Thymus (tissue), 11 donors: ENCODE measurements at regions not wholly inside any gene's neighbourhood (a gene's known extent, or its start where the extent isn't known, plus 50 kb on each side); places are given as distances from the start of the nearest gene placed in this dataset.

Experiments used
- DNase-seq, 9 donors: peaks; one replicate each; pipeline ENCODE4 v3.0.0-alpha.2; 2013; ENCODE audit warnings: low spot score in 9 of 9, low read depth in 6 of 9, missing footprints in 1 of 9
- H3K27ac ChIP-seq, 2 donors: one replicate each; pipeline ENCODE4 v1.5.1; 2013; ENCODE audit warnings: control low read depth in 1 of 2, low read depth in 1 of 2, low read length in 1 of 2, mild to moderate bottlenecking in 1 of 2, moderate library complexity in 1 of 2
- H3K27me3 ChIP-seq, 2 donors: one replicate each; pipeline ENCODE4 v1.5.1; 2013; ENCODE audit warnings: low read length in 1 of 2; ENCODE audit not compliant: control insufficient read depth in 2 of 2, insufficient read depth in 1 of 2
- H3K36me3 ChIP-seq, 2 donors: one replicate each; pipeline ENCODE4 v1.5.1; 2013; ENCODE audit warnings: low read length in 1 of 2, mild to moderate bottlenecking in 1 of 2, moderate library complexity in 1 of 2; ENCODE audit not compliant: control insufficient read depth in 2 of 2, insufficient read depth in 2 of 2
- H3K4me1 ChIP-seq, 2 donors: one replicate each; pipeline ENCODE4 v1.5.1; 2013; ENCODE audit warnings: low read length in 2 of 2; ENCODE audit not compliant: control insufficient read depth in 2 of 2, insufficient read depth in 2 of 2
- H3K4me3 ChIP-seq, 2 donors: one replicate each; pipeline ENCODE4 v1.5.1; 2013; ENCODE audit warnings: low read length in 2 of 2, control low read depth in 1 of 2, mild to moderate bottlenecking in 1 of 2
- H3K9me3 ChIP-seq, 2 donors: one replicate each; pipeline ENCODE4 v1.5.1; 2013; ENCODE audit warnings: low read length in 1 of 2, mild to moderate bottlenecking in 1 of 2; ENCODE audit not compliant: control insufficient read depth in 2 of 2, insufficient read depth in 1 of 2
- WGBS: extraction: QIAGEN DNeasy Blood & Tissue Kit; methylation state at CpG from one replicate; pipeline ENCODE4 v1.1.7; 2013; 5-methylcytosine and 5-hydroxymethylcytosine counted together
- donor health status: healthy.

DNA sequence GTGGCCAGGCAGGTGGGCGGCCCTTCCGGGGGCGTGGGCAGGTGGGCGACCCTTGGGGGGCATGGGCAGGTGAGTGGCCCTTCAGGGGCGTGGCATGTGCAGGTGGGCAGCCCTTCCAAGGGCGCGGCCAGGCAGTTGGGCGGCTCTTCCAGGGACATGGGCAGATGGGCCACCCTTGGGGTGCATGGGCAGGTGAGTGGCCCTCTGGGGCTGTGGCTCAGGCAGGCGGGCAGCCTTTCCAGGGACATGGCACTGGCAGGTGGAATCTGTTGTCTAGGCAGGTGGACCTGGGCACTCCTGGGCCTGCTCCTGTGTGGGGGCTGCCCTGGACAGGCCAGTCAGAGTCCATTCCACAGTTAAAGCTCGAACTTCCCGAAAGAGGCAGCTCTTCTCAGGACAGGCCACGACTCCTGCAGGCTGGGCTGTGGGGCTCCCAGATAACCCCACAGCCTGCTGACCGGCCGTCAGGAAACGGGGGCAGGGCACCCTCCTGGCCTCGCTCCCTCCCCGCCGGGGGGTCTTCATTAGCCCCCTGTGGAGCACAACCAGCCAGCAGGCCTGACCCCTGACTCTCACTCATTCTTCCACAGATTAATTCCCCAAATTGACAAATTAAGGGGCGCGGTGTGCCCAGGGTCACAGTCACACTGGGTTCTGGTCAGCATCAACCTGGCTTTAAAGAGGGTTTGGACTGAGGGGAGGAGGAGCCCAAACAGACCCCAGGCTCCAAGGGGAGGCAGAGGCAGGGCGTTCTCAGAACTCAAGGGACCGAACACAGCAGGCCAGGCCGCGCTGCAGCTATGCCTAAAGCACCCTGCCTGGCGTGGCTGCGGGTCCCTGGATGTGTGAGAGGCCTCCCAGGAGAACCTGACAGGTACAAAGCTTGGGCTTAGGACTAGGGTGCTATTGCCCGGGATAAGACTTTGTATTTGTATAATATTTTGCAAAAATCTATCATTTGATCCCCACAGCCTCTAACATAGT lies 130.0 kb downstream of the DLL1 start:
- no peaks in the 10 kb centered on the region for H3K27me3 ChIP-seq
- no peak overlapping the region for H3K4me3 ChIP-seq
- H3K4me1 ChIP-seq, result no peaks in the 10 kb centered on the region
- no peak for DNase-seq
- H3K36me3 ChIP-seq, result no peaks in the 10 kb centered on the region
- peaks cover 2 to 26% of the 10 kb centered on the region in 2 donors for H3K9me3 ChIP-seq
- WGBS, result 97% methylated on average over 27 of the region's 27 CpGs
- no peak overlapping the region for H3K27ac ChIP-seq

DNA sequence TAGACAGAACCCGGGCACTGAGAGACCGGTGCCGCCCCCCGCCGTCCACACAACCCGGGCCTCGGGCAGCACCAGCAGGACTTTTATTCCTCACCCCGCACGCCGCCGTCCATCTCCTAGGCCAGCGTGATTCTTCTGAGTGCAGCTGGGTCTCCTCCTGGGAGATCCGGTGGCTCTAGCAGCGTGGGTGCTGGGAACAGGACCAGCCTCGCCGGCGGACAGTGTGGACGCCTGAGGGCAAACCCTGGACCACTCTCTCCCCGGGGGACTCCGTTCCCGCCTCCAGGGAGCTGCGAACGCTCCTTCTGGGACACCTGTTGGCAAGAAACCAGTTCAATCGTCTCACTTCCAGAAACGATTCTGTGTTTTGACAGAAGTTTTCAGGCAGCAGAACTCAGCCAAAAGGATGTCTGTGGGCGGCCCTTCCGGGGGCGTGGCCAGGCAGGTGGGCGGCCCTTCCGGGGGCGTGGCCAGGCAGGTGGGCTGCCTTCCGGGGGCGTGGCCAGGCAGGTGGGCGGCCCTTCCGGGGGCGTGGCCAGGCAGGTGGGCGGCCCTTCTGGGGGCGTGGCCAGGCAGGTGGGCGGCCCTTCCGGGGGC lies 130.7 kb downstream of the DLL1 start:
- Histone ChIP-seq H3K4me3 (no peak overlapping the region), H3K4me1 (no peaks in the 10 kb centered on the region), H3K36me3 (no peaks in the 10 kb centered on the region), H3K27me3 (no peaks in the 10 kb centered on the region), H3K9me3 (peaks cover 2 to 26% of the 10 kb centered on the region in 2 donors), H3K27ac (no peak overlapping the region)
- WGBS, result 96% methylated on average over 40 of the region's 40 CpGs
- no peak for DNase-seq

DNA sequence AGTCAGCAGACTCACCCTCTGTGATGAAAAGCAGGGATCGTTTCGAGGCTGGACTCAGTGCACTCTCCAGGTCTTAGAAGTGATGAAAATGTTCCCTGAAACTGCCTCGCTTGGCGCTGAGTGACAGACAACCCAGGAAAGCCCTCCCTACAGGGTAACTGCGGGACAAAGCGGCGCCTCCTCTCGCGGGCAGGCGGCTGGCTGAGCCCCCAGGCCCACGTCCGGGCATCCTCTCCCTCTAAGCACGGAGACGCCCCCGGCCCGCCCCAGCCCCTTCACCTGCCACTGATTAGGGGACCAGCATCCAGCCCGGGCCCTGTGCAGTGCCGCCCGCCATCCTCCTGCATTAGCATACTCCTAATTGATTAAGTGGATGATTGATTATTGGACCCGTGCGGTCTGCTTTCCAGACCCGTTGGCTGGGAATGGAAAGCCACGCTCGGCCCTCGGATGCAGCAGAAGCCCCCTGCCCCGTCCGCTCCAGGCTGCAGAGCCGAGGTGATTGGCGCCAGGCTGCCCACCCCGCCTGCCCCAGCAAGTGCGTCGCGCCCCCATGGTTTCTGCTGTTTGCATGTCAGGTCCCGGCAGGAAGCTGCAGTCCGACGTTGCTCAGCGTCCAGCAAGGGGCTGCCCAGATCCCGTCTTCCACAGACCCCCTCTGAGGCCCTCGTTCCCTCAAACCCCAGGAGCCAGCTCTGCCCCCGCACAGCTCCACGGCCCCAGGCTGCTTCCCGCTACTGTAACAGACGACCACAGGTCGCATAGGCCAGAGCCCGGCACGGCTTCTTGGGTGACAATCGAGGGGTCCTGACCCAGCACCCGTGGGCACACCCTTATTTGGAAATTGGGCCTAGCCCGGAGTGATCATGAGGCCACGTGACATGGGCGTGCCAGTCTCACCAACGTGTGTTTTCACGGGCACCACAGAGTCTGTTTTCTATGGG lies 131.6 kb downstream of the DLL1 start:
- no peak overlapping the region for H3K27ac ChIP-seq
- WGBS, result 95% methylated on average over 53 of the region's 53 CpGs
- H3K4me3 ChIP-seq, result no peak overlapping the region
- H3K27me3 ChIP-seq, result no peaks in the 10 kb centered on the region
- no peaks in the 10 kb centered on the region for H3K36me3 ChIP-seq
- H3K9me3 ChIP-seq, result peaks cover 2 to 26% of the 10 kb centered on the region in 2 donors
- no peaks in the 10 kb centered on the region for H3K4me1 ChIP-seq
- no peak for DNase-seq

DNA sequence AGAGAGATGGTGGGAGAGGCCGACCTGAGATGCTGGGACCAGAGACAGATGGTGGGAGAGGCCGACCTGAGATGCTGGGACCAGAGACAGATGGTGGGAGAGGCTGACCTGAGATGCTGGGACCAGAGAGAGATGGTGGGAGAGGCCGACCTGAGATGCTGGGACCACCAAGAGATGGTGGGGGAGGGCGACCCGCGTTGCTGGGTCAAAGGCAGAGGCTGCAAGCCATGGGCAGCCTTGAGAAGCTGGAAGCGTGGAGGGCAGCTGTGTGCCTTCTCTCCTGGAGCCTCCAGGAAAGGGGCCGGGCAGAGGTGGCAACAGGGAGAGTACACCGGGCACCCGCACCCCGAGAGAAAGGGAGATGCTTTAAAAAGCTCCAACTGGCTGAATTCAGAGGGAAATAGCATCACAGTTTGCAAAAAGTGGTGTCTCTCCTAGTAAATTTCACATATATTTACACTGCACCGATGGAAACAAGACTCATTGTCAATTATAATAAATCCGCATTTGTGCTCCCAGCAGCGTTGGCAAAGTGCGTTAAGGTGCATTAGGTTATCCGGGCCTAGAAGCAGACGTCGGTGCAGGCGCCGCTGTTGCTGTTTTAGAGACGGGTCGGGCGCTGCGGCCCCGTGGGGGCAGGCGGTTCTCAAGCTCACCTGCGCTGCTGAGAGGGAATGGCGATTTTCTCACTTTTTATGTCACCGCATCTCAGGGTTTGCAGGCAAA lies 132.4 kb downstream of the DLL1 start:
- Histone ChIP-seq H3K36me3 (no peaks in the 10 kb centered on the region), H3K27me3 (peaks cover 0 to 4% of the 10 kb centered on the region in 2 donors), H3K4me3 (no peak overlapping the region), H3K4me1 (no peaks in the 10 kb centered on the region), H3K9me3 (peaks cover 2 to 26% of the 10 kb centered on the region in 2 donors), H3K27ac (no peak overlapping the region)
- WGBS, result 94% methylated on average over 29 of the region's 29 CpGs
- no peak for DNase-seq

DNA sequence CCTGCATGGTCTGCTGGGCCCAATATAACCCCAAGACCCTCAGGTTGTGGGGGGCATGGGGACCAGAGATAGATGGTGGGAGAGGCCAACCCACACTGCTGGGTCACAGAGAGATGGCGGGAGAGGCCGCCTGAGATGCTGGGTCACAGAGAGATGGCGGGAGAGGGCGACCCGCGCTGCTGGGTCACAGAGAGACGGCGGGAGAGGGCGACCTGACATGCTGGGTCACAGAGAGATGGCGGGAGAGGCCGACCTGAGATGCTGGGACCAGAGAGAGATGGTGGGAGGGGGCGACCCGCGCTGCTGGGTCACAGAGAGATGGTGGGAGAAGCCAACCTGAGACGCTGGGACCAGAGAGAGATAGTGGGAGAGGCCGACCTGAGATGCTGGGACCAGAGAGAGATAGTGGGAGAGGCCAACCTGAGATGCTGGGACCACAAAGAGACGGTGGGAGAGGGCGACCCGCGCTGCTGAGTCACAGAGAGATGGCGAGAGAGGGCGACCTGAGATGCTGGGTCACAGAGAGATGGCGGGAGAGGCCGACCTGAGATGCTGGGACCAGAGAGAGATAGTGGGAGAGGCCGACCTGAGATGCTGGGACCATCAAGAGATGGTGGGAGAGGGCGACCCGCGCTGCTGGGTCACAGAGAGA lies 133.2 kb downstream of the DLL1 start:
- H3K27ac ChIP-seq, result no peak overlapping the region
- H3K4me1 ChIP-seq, result peaks cover 0 to 5% of the 10 kb centered on the region in 2 donors
- WGBS, result 95% methylated on average over 28 of the region's 28 CpGs
- H3K9me3 ChIP-seq, result peaks cover 2 to 26% of the 10 kb centered on the region in 2 donors
- no peak for DNase-seq
- no peaks in the 10 kb centered on the region for H3K36me3 ChIP-seq
- peaks cover 0 to 11% of the 10 kb centered on the region in 2 donors for H3K27me3 ChIP-seq
- H3K4me3 ChIP-seq, result no peak overlapping the region

DNA sequence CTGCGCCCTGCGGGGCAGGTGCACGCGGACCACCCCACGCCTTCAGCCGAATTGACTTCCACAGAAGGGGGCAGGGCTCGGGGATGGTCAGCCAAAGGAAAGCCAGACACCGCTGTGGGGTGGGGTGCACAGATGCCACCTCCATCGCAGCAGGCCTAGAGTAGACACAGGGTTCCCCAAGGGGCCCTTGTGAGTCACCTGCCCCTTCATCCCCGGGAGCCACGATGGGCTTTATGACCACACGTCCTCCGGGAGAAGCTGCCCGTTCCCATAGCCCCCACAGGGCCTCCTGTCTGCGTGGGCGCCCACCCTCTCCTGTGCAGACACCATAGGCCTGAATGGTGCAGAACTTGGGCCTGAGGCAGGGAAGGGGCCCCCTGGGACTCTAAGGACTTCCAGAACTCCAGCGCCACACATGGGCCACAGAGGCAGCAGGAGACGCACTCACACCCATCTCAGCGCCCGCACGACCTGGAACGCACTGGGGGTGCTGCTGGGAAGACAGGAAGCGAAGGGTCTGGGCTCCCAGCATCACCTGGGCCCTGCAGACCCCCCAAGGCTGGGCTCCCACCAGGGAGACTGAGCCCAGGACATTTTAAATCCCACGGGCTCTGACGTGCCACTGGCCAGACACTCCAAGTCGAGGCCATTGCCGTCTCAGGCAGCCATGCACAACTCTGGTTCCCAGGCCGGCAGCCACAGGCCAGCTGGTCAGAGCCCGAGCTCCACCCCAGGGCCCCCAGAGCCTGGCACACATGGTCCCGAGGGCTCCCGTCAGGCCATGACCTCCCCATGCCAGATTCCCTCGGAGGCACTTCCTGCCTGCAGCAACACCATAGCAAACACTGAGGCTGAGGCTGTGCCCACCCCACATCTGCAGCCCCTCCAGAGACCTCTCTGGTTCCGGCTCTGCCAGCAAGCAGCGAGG lies 134.2 kb downstream of the DLL1 start:
- Histone ChIP-seq H3K27ac (no peak overlapping the region), H3K36me3 (no peaks in the 10 kb centered on the region), H3K27me3 (peaks cover 0 to 21% of the 10 kb centered on the region in 2 donors), H3K4me3 (no peak overlapping the region), H3K9me3 (peaks cover 2 to 20% of the 10 kb centered on the region in 2 donors), H3K4me1 (peaks cover 0 to 11% of the 10 kb centered on the region in 2 donors)
- no peak for DNase-seq
- 96% methylated on average over 34 of the region's 34 CpGs for WGBS

DNA sequence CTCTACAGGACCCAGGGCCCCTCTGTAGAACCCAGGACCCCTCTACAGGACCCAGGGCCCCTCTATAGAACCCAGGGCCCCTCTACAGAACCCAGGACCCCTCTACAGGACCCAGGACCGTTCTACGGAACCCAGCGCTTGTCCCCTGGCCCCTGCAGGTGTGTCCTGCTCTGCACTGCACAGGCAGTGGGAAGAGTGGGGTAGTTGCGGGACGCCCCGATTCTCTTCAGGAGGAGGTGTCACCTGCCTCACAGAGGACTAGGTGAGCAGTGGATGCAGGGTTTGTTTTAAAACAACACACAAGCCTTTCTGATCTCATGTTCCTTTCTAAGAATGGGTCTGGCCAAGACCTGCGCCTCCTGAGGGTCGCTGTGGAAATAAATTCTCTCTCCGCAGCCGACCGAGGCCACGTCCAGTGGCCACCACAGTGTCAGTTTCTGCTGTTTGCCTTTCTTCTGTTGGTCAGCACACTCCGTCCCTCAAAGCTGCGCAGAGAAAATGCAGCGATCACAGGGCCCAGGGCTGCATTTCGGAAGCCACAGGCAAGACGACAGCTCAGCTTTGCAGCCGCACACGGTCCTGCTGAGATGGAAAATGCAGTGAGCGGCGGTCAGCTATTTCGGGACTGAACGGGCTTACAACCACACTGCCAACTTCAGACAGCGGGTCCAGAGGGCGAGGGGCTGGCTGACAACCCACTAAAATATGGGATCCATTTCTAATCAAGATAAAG lies 135.2 kb downstream of the DLL1 start:
- no peak for DNase-seq
- no peak overlapping the region for H3K4me3 ChIP-seq
- peaks cover 0 to 11% of the 10 kb centered on the region in 2 donors for H3K4me1 ChIP-seq
- peaks cover 2 to 13% of the 10 kb centered on the region in 2 donors for H3K9me3 ChIP-seq
- no peaks in the 10 kb centered on the region for H3K36me3 ChIP-seq
- peaks cover 0 to 27% of the 10 kb centered on the region in 2 donors for H3K27me3 ChIP-seq
- no peak overlapping the region for H3K27ac ChIP-seq
- 97% methylated on average over 25 of the region's 25 CpGs for WGBS
